HCT116 (cell line): ENCODE measurements at regions not wholly inside any gene's neighbourhood (a gene's known extent, or its start where the extent isn't known, plus 50 kb on each side); places are given as distances from the start of the nearest gene placed in this dataset.

Experiments
- ATAC-seq: fragments of 200-7000 bp; cut with Tn5 transposase; 2 replicates; pipeline ENCODE4 v1.9.1; 2020; ENCODE audit warnings: mild to moderate bottlenecking, moderate library complexity
- BruUV-seq: library from RNA; stranded (reverse); fragments of 400-500 nt; replicated peaks from 2 replicates; lab custom pipeline; 2021; lab: Mats Ljungman, UMichigan
- CTCF ChIA-PET: fragments of 300-600 bp; sonication (Branson Sonifier 250); formaldehyde crosslinking; loops from one replicate; lab custom pipeline; 2021; ENCODE audit warnings: antibody characterized with exemption; lab: Charles Lee
- POLR2A ChIA-PET: fragments of 300-600, 350-600 bp; sonication (Branson Sonifier 250); formaldehyde crosslinking; loops from one replicate; lab custom pipeline; 2021; ENCODE audit warnings: antibody characterized with exemption; lab: Charles Lee
- RAD21 ChIA-PET, 2 experiments: fragments of 300-600 bp; sonication (Branson Sonifier 250); formaldehyde crosslinking; loops; one replicate each; lab custom pipeline; 2023; ENCODE audit warnings: low total read pairs in 2 of 2; ENCODE audit not compliant: uncharacterized antibody in 2 of 2, unreplicated experiment in 2 of 2, low non-redundant PET in 1 of 2; lab: Charles Lee
- DNase-seq: peaks from one replicate; pipeline ENCODE4 v3.0.0-alpha.2; 2010; ENCODE audit warnings: low read depth, low spot score
- H2AFZ ChIP-seq: fragments of 200-600 bp; shearing (Covaris generic), sonication (generic); 2 replicates; pipeline ENCODE4 v1.6.1; 2017; ENCODE audit warnings: low read depth, mixed run types, mixed read lengths, antibody characterized with exemption, low read length; ENCODE audit not compliant: poor library complexity, severe bottlenecking
- H3K27ac ChIP-seq: 2 replicates; pipeline ENCODE4 v1.5.1; 2012; ENCODE audit warnings: low read depth, low read length
- H3K27me3 ChIP-seq: fragments of 200-600 bp; sonication (generic); 2 replicates; pipeline ENCODE4 v1.6.1; 2016; ENCODE audit warnings: mixed run types, low read length, mixed read lengths; ENCODE audit not compliant: insufficient read depth
- H3K36me3 ChIP-seq, 2 experiments: fragments of 200-500 bp in 1 of 2; fragments of 200-600 bp in 1 of 2; sonication (Bioruptor generic) in 1 of 2; sonication (generic) in 1 of 2; 2 replicates each; pipeline versions ENCODE4 v1.5.1 to v1.6.1; 2014 to 2016; ENCODE audit warnings: low read length in 2 of 2, inconsistent platforms in 1 of 2, mixed read lengths in 1 of 2, mixed run types in 1 of 2; ENCODE audit not compliant: insufficient read depth in 2 of 2, control insufficient read depth in 1 of 2
- H3K4me1 ChIP-seq, 2 experiments: fragments of 200-600 bp in 1 of 2; sonication (generic) in 1 of 2; 2 replicates each; pipeline versions ENCODE4 v1.5.1 to v1.6.1; 2012 to 2017; ENCODE audit warnings: low read length in 2 of 2, inconsistent platforms in 1 of 2, mild to moderate bottlenecking in 1 of 2, mixed read lengths in 1 of 2, mixed run types in 1 of 2, moderate library complexity in 1 of 2; ENCODE audit not compliant: insufficient read depth in 2 of 2, control insufficient read depth in 1 of 2
- H3K4me2 ChIP-seq: fragments of 200-600 bp; sonication (generic); 2 replicates; pipeline ENCODE4 v1.6.1; 2017; ENCODE audit warnings: mixed run types, low read length, mixed read lengths
- H3K4me3 ChIP-seq, 2 experiments: fragments of 200-600 bp in 1 of 2; sonication (generic) in 1 of 2; replicated peaks in 1 of 2; 2 replicates each; pipeline ENCODE4 v1.5.1; 2011 to 2016; ENCODE audit warnings: low read length in 2 of 2, control low read depth in 1 of 2, low read depth in 1 of 2, mild to moderate bottlenecking in 1 of 2, mixed read lengths in 1 of 2, mixed run types in 1 of 2
- H3K79me2 ChIP-seq: fragments of 200-600 bp; sonication (generic); 2 replicates; pipeline ENCODE4 v1.6.1; 2017; ENCODE audit warnings: mild to moderate bottlenecking, mixed run types, low read length, moderate library complexity, mixed read lengths; ENCODE audit not compliant: insufficient read depth
- H3K9ac ChIP-seq: fragments of 200-600 bp; sonication (generic); 2 replicates; pipeline ENCODE4 v1.6.1; 2016; ENCODE audit warnings: low read length, mixed read lengths
- H3K9me2 ChIP-seq: fragments of 200-600 bp; sonication (generic), shearing (Covaris generic); 2 replicates; pipeline ENCODE4 v1.6.1; 2017; ENCODE audit warnings: mixed run types, mild to moderate bottlenecking, moderate library complexity; ENCODE audit not compliant: insufficient read depth
- H3K9me3 ChIP-seq, 2 experiments: fragments of 200-500 bp in 1 of 2; fragments of 200-600 bp in 1 of 2; sonication (Bioruptor generic) in 1 of 2; sonication (generic) in 1 of 2; 2 replicates each; pipeline ENCODE4 v1.6.1; 2014 to 2017; ENCODE audit warnings: low read length in 2 of 2, mixed read lengths in 2 of 2, inconsistent platforms in 1 of 2, low read depth in 1 of 2, mild to moderate bottlenecking in 1 of 2, mixed run types in 1 of 2, moderate library complexity in 1 of 2; ENCODE audit not compliant: control insufficient read depth in 1 of 2, insufficient read depth in 1 of 2
- H4K20me1 ChIP-seq: fragments of 200-600 bp; sonication (generic), shearing (Covaris generic); 2 replicates; pipeline ENCODE4 v1.6.1; 2017; ENCODE audit warnings: mixed run types, mild to moderate bottlenecking, moderate library complexity; ENCODE audit not compliant: insufficient read depth
- CBX3 ChIP-seq: IDR thresholded peaks from 2 replicates; pipeline ENCODE4 v1.6.1; 2012; ENCODE audit warnings: low read depth
- CEBPB ChIP-seq: IDR thresholded peaks from 2 replicates; pipeline ENCODE4 v1.6.1; 2012; ENCODE audit warnings: low read depth
- EGR1 ChIP-seq: IDR thresholded peaks from 2 replicates; pipeline ENCODE4 v1.6.1; 2012; ENCODE audit warnings: low read depth
- ELF1 ChIP-seq: IDR thresholded peaks from 2 replicates; pipeline ENCODE4 v1.6.1; 2012; ENCODE audit warnings: low read depth, borderline replicate concordance
- EZH2 ChIP-seq: fragments of 200-600 bp; sonication (generic); IDR thresholded peaks from 2 replicates; pipeline ENCODE4 v1.6.1; 2017; ENCODE audit warnings: antibody characterized with exemption, mixed run types
- EZH2phosphoT487 ChIP-seq: fragments of 200-600 bp; IDR thresholded peaks from 2 replicates; pipeline ENCODE4 v1.6.1; 2018; ENCODE audit warnings: antibody characterized with exemption, borderline replicate concordance
- FOSL1 ChIP-seq: IDR thresholded peaks from 2 replicates; pipeline ENCODE4 v1.6.1; 2012; ENCODE audit warnings: low read depth
- JUND ChIP-seq: IDR thresholded peaks from 2 replicates; pipeline ENCODE4 v1.6.1; 2012
- POLR2A ChIP-seq: IDR thresholded peaks from 2 replicates; pipeline ENCODE4 v1.7.0; 2011; ENCODE audit warnings: borderline replicate concordance; ENCODE audit not compliant: insufficient read depth, insufficient read length; ENCODE audit errors: extremely low read depth
- POLR2AphosphoS5 ChIP-seq: IDR thresholded peaks from 2 replicates; pipeline ENCODE4 v1.6.1; 2011; ENCODE audit warnings: mild to moderate bottlenecking, low read depth, low read length, moderate library complexity
- RAD21 ChIP-seq: IDR thresholded peaks from 2 replicates; pipeline ENCODE4 v1.6.1; 2012; ENCODE audit warnings: low read depth, mild to moderate bottlenecking
- SP1 ChIP-seq: IDR thresholded peaks from 2 replicates; pipeline ENCODE4 v1.6.1; 2012; ENCODE audit warnings: low read depth
- SRF ChIP-seq: IDR thresholded peaks from 2 replicates; pipeline ENCODE4 v1.6.1; 2012; ENCODE audit warnings: low read depth
- TCF7L2 ChIP-seq: IDR thresholded peaks from 2 replicates; pipeline ENCODE4 v1.7.0; 2011; ENCODE audit warnings: borderline replicate concordance, inconsistent platforms; ENCODE audit not compliant: insufficient read depth, insufficient read length; ENCODE audit errors: extremely low read depth
- YY1 ChIP-seq: IDR thresholded peaks from 2 replicates; pipeline ENCODE4 v1.6.1; 2011; ENCODE audit warnings: low read length, low read depth, moderate library complexity, mild to moderate bottlenecking; ENCODE audit not compliant: insufficient replicate concordance; ENCODE audit errors: extremely low read depth
- ZFX ChIP-seq: fragments of 450-650 bp; IDR thresholded peaks from 2 replicates; pipeline ENCODE4 v1.6.1; 2017
- intact Hi-C: fragments of 100-400 bp; cut with micrococcal nuclease; formaldehyde crosslinking; loops from 2 replicates; pipeline ENCODE4 v1.10.0; 2022
- TF ChIP-seq, protein P1 (sequence below), 3 experiments: fragments of 200-600 bp in 1 of 3; sonication (generic) in 1 of 3; IDR thresholded peaks in 2 of 3; conservative IDR thresholded peaks in 1 of 3; 2 replicates each; pipeline ENCODE4 v1.5.1; 2012 to 2017; ENCODE audit warnings: low read depth in 2 of 3, low read length in 2 of 3, antibody characterized with exemption in 1 of 3, borderline replicate concordance in 1 of 3, control low read depth in 1 of 3, mild to moderate bottlenecking in 1 of 3, mixed read lengths in 1 of 3, mixed run types in 1 of 3, moderate library complexity in 1 of 3; ENCODE audit not compliant: insufficient read depth in 1 of 3
- TF ChIP-seq, protein P2 (sequence below): IDR thresholded peaks from 2 replicates; pipeline ENCODE4 v1.6.1; 2012
- TF ChIP-seq, protein P3 (sequence below): IDR thresholded peaks from 2 replicates; pipeline ENCODE4 v1.6.1; 2011; ENCODE audit warnings: mild to moderate bottlenecking, low read length, moderate library complexity; ENCODE audit not compliant: insufficient replicate concordance; ENCODE audit errors: extremely low read depth

DNA sequence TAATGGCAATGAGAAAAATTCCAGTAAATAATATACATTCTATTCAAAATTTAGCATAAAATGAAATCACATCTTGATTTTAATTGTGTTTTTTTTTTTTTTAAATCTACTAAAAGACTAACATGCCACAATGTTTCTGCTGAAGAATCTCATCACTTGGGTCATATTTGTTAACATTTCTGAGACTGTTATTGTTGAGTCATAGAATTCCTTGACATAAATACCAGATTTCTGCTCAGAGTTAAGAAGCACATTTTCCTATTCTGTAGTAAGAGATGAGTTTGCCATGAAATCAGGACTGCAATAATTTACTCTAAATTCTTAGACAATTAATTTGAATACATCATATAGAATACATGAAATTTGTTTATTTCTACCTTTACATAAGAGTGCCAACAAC lies 154.9 kb upstream of the KYNU start:
- H3K4me3 ChIP-seq, result no peak overlapping the region
- no peaks in the 10 kb centered on the region for H4K20me1 ChIP-seq
- no peaks in the 10 kb centered on the region for H3K9me3 ChIP-seq
- no TSS peak for BruUV-seq
- no peak overlapping the region for H3K27ac ChIP-seq
- no peak overlapping the region for H3K4me2 ChIP-seq
- no peak for TF ChIP-seq SRF
- TF ChIP-seq CEBPB, result no peak
- TF ChIP-seq CBX3, result no peak
- TF ChIP-seq SP1, result no peak
- no peak for TF ChIP-seq EZH2
- TF ChIP-seq RAD21, result no peak
- TF ChIP-seq EZH2phosphoT487, result no peak
- CTCF ChIA-PET, result no interaction called here
- no peaks in the 10 kb centered on the region for H3K36me3 ChIP-seq
- H3K27me3 ChIP-seq, result no peaks in the 10 kb centered on the region
- POLR2A ChIA-PET, result no interaction called here
- H3K79me2 ChIP-seq, result no peaks in the 10 kb centered on the region
- ATAC-seq (no peak), DNase-seq (no peak)
- H3K9ac ChIP-seq, result no peak overlapping the region
- H3K4me1 ChIP-seq, result no peaks in the 10 kb centered on the region
- RAD21 ChIA-PET, result no interaction called here
- intact Hi-C loops, result no loop called here
- H2AFZ ChIP-seq, result no peak overlapping the region
- no peaks in the 10 kb centered on the region for H3K9me2 ChIP-seq

DNA sequence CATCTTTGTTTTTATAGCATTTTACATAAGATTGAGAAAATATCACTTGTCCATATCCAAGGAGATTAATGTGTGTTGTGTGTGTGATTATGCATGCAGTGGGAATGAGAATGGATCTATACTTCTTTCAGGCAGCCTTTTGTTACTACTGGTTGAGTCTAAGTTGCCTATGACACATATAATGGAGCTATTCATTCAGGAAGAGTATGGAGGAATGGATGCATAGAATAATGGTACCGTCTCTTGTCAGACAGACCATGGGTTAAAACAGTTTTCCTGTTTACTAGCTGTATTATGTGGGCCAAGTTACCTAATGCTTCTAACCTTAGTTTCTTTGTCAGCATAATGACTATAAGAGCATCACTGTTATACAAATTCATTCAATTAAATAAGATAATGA lies 155.4 kb upstream of the KYNU start:
- no peak overlapping the region for H2AFZ ChIP-seq
- H4K20me1 ChIP-seq, result no peaks in the 10 kb centered on the region
- no peak overlapping the region for H3K9ac ChIP-seq
- BruUV-seq, result no TSS peak
- no peaks in the 10 kb centered on the region for H3K79me2 ChIP-seq
- intact Hi-C loops, result no loop called here
- ChIA-PET CTCF (no interaction called here), POLR2A (no interaction called here), RAD21 (no interaction called here)
- H3K4me1 ChIP-seq, result no peaks in the 10 kb centered on the region
- no peaks in the 10 kb centered on the region for H3K27me3 ChIP-seq
- H3K9me2 ChIP-seq, result no peaks in the 10 kb centered on the region
- no peak overlapping the region for H3K27ac ChIP-seq
- DNase-seq, result no peak
- H3K9me3 ChIP-seq, result no peaks in the 10 kb centered on the region
- no peak for ATAC-seq
- no peak overlapping the region for H3K4me3 ChIP-seq
- H3K4me2 ChIP-seq, result no peak overlapping the region
- H3K36me3 ChIP-seq, result no peaks in the 10 kb centered on the region
- TF ChIP-seq, protein P1, sequence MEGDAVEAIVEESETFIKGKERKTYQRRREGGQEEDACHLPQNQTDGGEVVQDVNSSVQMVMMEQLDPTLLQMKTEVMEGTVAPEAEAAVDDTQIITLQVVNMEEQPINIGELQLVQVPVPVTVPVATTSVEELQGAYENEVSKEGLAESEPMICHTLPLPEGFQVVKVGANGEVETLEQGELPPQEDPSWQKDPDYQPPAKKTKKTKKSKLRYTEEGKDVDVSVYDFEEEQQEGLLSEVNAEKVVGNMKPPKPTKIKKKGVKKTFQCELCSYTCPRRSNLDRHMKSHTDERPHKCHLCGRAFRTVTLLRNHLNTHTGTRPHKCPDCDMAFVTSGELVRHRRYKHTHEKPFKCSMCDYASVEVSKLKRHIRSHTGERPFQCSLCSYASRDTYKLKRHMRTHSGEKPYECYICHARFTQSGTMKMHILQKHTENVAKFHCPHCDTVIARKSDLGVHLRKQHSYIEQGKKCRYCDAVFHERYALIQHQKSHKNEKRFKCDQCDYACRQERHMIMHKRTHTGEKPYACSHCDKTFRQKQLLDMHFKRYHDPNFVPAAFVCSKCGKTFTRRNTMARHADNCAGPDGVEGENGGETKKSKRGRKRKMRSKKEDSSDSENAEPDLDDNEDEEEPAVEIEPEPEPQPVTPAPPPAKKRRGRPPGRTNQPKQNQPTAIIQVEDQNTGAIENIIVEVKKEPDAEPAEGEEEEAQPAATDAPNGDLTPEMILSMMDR (IDR thresholded peaks at IDR 0.05 in 2 of 3, conservative IDR thresholded peaks at IDR 0.05 in 1 of 3; ENCODE audit: borderline replicate concordance in 1 of 3, insufficient read depth in 1 of 3, low read depth in 2 of 3, low read length in 2 of 3), result no peak
- TF ChIP-seq POLR2AphosphoS5 (no peak), YY1 (no peak), FOSL1 (no peak), EGR1 (no peak), CBX3 (no peak), ZFX (no peak), RAD21 (no peak), CEBPB (no peak), POLR2A (no peak), JUND (no peak), TCF7L2 (no peak), EZH2 (no peak), ELF1 (no peak), EZH2phosphoT487 (no peak)
- TF ChIP-seq, protein P2, sequence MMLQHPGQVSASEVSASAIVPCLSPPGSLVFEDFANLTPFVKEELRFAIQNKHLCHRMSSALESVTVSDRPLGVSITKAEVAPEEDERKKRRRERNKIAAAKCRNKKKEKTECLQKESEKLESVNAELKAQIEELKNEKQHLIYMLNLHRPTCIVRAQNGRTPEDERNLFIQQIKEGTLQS, result no peak
- TF ChIP-seq, protein P3, sequence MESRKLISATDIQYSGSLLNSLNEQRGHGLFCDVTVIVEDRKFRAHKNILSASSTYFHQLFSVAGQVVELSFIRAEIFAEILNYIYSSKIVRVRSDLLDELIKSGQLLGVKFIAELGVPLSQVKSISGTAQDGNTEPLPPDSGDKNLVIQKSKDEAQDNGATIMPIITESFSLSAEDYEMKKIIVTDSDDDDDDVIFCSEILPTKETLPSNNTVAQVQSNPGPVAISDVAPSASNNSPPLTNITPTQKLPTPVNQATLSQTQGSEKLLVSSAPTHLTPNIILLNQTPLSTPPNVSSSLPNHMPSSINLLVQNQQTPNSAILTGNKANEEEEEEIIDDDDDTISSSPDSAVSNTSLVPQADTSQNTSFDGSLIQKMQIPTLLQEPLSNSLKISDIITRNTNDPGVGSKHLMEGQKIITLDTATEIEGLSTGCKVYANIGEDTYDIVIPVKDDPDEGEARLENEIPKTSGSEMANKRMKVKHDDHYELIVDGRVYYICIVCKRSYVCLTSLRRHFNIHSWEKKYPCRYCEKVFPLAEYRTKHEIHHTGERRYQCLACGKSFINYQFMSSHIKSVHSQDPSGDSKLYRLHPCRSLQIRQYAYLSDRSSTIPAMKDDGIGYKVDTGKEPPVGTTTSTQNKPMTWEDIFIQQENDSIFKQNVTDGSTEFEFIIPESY, result no peak
